K562 (cell line): ENCODE measurements at regions not wholly inside any gene's neighbourhood (a gene's known extent, or its start where the extent isn't known, plus 50 kb on each side); places are given as distances from the start of the nearest gene placed in this dataset.

ENCODE experiments used
- ATAC-seq: fragments of 200-7000 bp; cut with Tn5 transposase; 3 replicates; pipeline ENCODE4 v1.9.1; 2020; ENCODE audit warnings: moderate library complexity
- BruUV-seq: library from RNA; stranded (reverse); fragments of 400-500 nt; replicated peaks from 2 replicates; lab custom pipeline; 2021; lab: Mats Ljungman, UMichigan
- CTCF ChIA-PET: fragments of 300-600 bp; formaldehyde crosslinking; extraction: SDS; loops from one replicate; lab custom pipeline; 2021; ENCODE audit warnings: low intra/inter-chr PET ratio; lab: Yijun Ruan, JAX
- POLR2A ChIA-PET: fragments of 300-600, 350-650 bp; sonication (Branson Sonifier 250); formaldehyde crosslinking; extraction: SDS; loops from one replicate; lab custom pipeline; 2021; ENCODE audit warnings: antibody characterized with exemption, inconsistent platforms; lab: Yijun Ruan, JAX
- DNase-seq, 4 experiments: peaks; one replicate each; pipeline versions ENCODE4 v3.0.0 to v3.0.0-alpha.2; 2011 to 2018; ENCODE audit warnings: low spot score in 3 of 4, mixed read lengths in 3 of 4; ENCODE audit errors: extremely low read depth in 1 of 4
- FAIRE-seq: peaks from 2 replicates; lab custom pipeline; 2011; peaks lifted over from hg19 to GRCh38; lab: Jason Lieb, UNC
- H2AFZ ChIP-seq: 2 replicates; pipeline ENCODE4 v1.6.0; 2011; ENCODE audit warnings: low read depth, low read length, control low read depth, inconsistent platforms
- H3K27ac ChIP-seq: fragments of 200-600 bp; 3 replicates; pipeline ENCODE4 v1.8.0; 2011; ENCODE audit warnings: low read depth, mild to moderate bottlenecking, control low read depth, inconsistent platforms, low read length, moderate library complexity, mixed read lengths; ENCODE audit errors: extremely low read depth
- H3K27me3 ChIP-seq, 2 experiments: fragments of 300-600 bp in 1 of 2; 2 replicates in 1 of 2; 3 replicates in 1 of 2; pipeline versions ENCODE4 v1.6.0 to v1.8.0; 2011; ENCODE audit warnings: inconsistent platforms in 2 of 2, low read length in 2 of 2, mild to moderate bottlenecking in 1 of 2, mixed read lengths in 1 of 2, moderate library complexity in 1 of 2; ENCODE audit not compliant: control insufficient read depth in 2 of 2, insufficient read depth in 2 of 2
- H3K36me3 ChIP-seq: fragments of 300-600 bp; 3 replicates; pipeline ENCODE4 v1.8.0; 2011; ENCODE audit warnings: mild to moderate bottlenecking, low read length, inconsistent platforms; ENCODE audit not compliant: control insufficient read depth, insufficient read depth
- H3K4me1 ChIP-seq, 2 experiments: fragments of 200-600 bp in 1 of 2; replicated peaks in 1 of 2; 2 replicates in 1 of 2; 3 replicates in 1 of 2; pipeline versions ENCODE4 v1.5.1 to v1.8.0; 2011; ENCODE audit warnings: inconsistent platforms in 2 of 2, low read length in 2 of 2, mild to moderate bottlenecking in 1 of 2, mixed read lengths in 1 of 2, moderate library complexity in 1 of 2; ENCODE audit not compliant: control insufficient read depth in 2 of 2, insufficient read depth in 2 of 2
- H3K4me2 ChIP-seq: 2 replicates; pipeline ENCODE4 v1.6.1; 2011; ENCODE audit warnings: low read length, control low read depth, inconsistent platforms, mixed read lengths; ENCODE audit not compliant: insufficient read depth
- H3K4me3 ChIP-seq: fragments of 200-600 bp; sonication (generic), shearing (Covaris generic); 2 replicates; pipeline ENCODE4 v1.5.1; 2016; ENCODE audit warnings: control low read depth, inconsistent platforms
- H3K79me2 ChIP-seq: fragments of 200-600 bp; 3 replicates; pipeline ENCODE4 v1.8.0; 2011; ENCODE audit warnings: low read length, inconsistent platforms; ENCODE audit not compliant: control insufficient read depth, insufficient read depth
- H3K9ac ChIP-seq, 2 experiments: 2 replicates each; pipeline versions ENCODE4 v1.6.0 to v1.6.1; 2011; ENCODE audit warnings: low read depth in 2 of 2, low read length in 2 of 2, control low read depth in 1 of 2, inconsistent platforms in 1 of 2, mild to moderate bottlenecking in 1 of 2, mixed read lengths in 1 of 2; ENCODE audit not compliant: insufficient read depth in 1 of 2
- H3K9me1 ChIP-seq: one replicate; pipeline ENCODE4 v1.6.0; 2011; ENCODE audit warnings: inconsistent platforms, mild to moderate bottlenecking, low read length, moderate library complexity; ENCODE audit not compliant: control insufficient read depth, insufficient read depth
- H3K9me3 ChIP-seq: replicated peaks from 2 replicates; pipeline ENCODE4 v1.5.1; 2011; ENCODE audit warnings: low read depth, low read length, inconsistent platforms; ENCODE audit not compliant: control insufficient read depth, insufficient read depth
- H4K20me1 ChIP-seq: replicated peaks from 2 replicates; pipeline ENCODE4 v1.6.1; 2011; ENCODE audit warnings: low read length, inconsistent platforms, mixed read lengths; ENCODE audit not compliant: control insufficient read depth, insufficient read depth
- KDM2B ChIP-seq: fragments of 250-450 bp; sonication (Bioruptor Pico); IDR thresholded peaks from 2 replicates; pipeline ENCODE4 v1.8.0; 2021; ENCODE audit warnings: mild to moderate bottlenecking, moderate library complexity
- NR2C2 ChIP-seq, 2 experiments: fragments of 200-800 bp in 1 of 2; sonication (Bioruptor generic) in 1 of 2; sonication (generic) in 1 of 2; formaldehyde crosslinking in 1 of 2; IDR thresholded peaks; 2 replicates each; pipeline versions ENCODE4 v1.6.1 to v1.8.0; 2016 to 2022; ENCODE audit warnings: mild to moderate bottlenecking in 1 of 2, missing compliant biosample characterization in 1 of 2, missing genetic modification characterization in 1 of 2, missing genetic modification reagents in 1 of 2
- PURB ChIP-seq: sonication (generic); formaldehyde crosslinking; IDR thresholded peaks from 2 replicates; pipeline ENCODE4 v1.9.0; 2021; ENCODE audit warnings: low read depth, mild to moderate bottlenecking, missing genetic modification reagents
- WGBS: fragments of 100-300 bp; shearing (Covaris generic); methylation state at CpG from one replicate; pipeline ENCODE4 v1.1.6; 2016; ENCODE audit warnings: low coverage, mixed read lengths; ENCODE audit not compliant: insufficient coverage; ENCODE audit errors: missing lambda C conversion rate; 5-methylcytosine and 5-hydroxymethylcytosine counted together
- in situ Hi-C: fragments of 300-500 bp; cut with MboI; formaldehyde crosslinking; loops from 4 replicates; pipeline ENCODE4 v1.15.0; 2018; ENCODE audit warnings: inconsistent platforms, mixed read lengths
- intact Hi-C: fragments of 100-400 bp; cut with micrococcal nuclease; formaldehyde crosslinking; loops from 2 replicates; pipeline ENCODE4 v1.14.2; 2022
- TF ChIP-seq, protein P1 (sequence below), 2 experiments: fragments of 450-650 bp in 1 of 2; sonication (generic) in 1 of 2; formaldehyde crosslinking in 1 of 2; IDR thresholded peaks; 2 replicates each; pipeline versions ENCODE4 v1.7.1 to v1.9.0; 2016 to 2022; ENCODE audit warnings: inconsistent platforms in 1 of 2, mild to moderate bottlenecking in 1 of 2, missing genetic modification reagents in 1 of 2

DNA sequence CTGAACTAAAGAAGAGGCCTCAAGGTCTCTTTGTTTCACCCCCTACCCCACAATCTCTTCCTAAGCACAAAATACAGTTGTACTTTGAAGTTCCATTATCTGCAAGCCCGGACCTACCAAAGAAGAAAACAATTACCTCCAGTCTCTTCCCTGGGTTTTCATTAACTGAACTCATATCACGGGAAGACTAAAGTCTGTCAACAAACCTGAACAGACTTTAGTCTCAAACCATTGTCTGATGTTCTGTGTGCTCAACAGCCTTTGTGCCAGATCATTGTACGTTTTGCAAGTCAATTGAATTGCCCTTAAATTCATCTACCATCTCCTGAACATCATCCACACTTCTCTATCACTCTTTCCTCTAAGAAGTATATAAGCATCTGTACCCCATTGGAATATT lies 1021.9 kb upstream of the CDH2 start:
- CTCF ChIA-PET: no interaction called here
- Histone ChIP-seq H3K9me3 (peaks cover 1% of the 10 kb centered on the region; the same call in 1 of the 2 replicates), H4K20me1 (no peaks in the 10 kb centered on the region), H2AFZ (no peak overlapping the region), H3K4me2 (no peak overlapping the region), H3K4me1 (no peaks in the 10 kb centered on the region), H3K27ac (no peak overlapping the region), H3K79me2 (no peaks in the 10 kb centered on the region)
- POLR2A ChIA-PET: no interaction called here
- ATAC-seq (no peak), DNase-seq (no peak)
- TF ChIP-seq NR2C2 (CRISPR knock-in tag; IDR thresholded peaks at IDR 0.05) (no peak), NR2C2 (tag; IDR thresholded peaks at IDR 0.05) (no peak), PURB (CRISPR knock-in tag) (no peak)
- TF ChIP-seq, all 486 proteins: peak for 0
- intact Hi-C loops: no loop called here
- Histone ChIP-seq H3K9ac (no peak overlapping the region), H3K9me1 (no peaks in the 10 kb centered on the region), H3K4me3 (no peak overlapping the region), H3K36me3 (no peaks in the 10 kb centered on the region), H3K27me3 (no peaks in the 10 kb centered on the region)
- FAIRE-seq: no peak
- in situ Hi-C loops: no loop called here
- 2% methylated on average over 3 of the region's 3 CpGs for WGBS
- no TSS peak for BruUV-seq

DNA sequence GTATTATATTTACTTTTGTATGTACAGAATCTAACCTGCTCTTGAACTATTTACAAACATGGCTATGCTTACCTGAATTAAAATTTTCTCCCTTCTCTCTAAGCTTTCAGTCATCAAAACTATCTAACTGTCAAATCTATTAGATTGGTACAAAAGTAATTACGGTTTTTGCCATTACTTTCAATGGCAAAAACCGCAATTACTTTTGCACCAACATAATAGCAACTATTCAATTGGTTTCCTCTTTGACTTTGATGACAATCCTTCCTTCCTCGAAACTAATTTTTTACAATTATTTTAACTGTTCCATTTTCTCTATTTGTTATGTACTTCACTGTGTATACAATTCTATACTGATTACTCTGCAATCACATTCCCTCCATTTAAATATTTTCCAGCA lies 1019.4 kb upstream of the CDH2 start:
- Histone ChIP-seq H3K4me2 (no peak overlapping the region), H3K9me1 (no peaks in the 10 kb centered on the region), H3K36me3 (no peaks in the 10 kb centered on the region), H3K4me1 (no peaks in the 10 kb centered on the region), H3K9ac (no peak overlapping the region), H4K20me1 (no peaks in the 10 kb centered on the region), H3K79me2 (no peaks in the 10 kb centered on the region), H3K27ac (no peak overlapping the region), H3K27me3 (no peaks in the 10 kb centered on the region), H3K4me3 (no peak overlapping the region), H2AFZ (no peak overlapping the region), H3K9me3 (0 out of 2 replicates have a peak, but pooled peaks cover 1% of the 10 kb centered on the region)
- TF ChIP-seq KDM2B (CRISPR knock-in tag): no peak
- TF ChIP-seq, protein P1, sequence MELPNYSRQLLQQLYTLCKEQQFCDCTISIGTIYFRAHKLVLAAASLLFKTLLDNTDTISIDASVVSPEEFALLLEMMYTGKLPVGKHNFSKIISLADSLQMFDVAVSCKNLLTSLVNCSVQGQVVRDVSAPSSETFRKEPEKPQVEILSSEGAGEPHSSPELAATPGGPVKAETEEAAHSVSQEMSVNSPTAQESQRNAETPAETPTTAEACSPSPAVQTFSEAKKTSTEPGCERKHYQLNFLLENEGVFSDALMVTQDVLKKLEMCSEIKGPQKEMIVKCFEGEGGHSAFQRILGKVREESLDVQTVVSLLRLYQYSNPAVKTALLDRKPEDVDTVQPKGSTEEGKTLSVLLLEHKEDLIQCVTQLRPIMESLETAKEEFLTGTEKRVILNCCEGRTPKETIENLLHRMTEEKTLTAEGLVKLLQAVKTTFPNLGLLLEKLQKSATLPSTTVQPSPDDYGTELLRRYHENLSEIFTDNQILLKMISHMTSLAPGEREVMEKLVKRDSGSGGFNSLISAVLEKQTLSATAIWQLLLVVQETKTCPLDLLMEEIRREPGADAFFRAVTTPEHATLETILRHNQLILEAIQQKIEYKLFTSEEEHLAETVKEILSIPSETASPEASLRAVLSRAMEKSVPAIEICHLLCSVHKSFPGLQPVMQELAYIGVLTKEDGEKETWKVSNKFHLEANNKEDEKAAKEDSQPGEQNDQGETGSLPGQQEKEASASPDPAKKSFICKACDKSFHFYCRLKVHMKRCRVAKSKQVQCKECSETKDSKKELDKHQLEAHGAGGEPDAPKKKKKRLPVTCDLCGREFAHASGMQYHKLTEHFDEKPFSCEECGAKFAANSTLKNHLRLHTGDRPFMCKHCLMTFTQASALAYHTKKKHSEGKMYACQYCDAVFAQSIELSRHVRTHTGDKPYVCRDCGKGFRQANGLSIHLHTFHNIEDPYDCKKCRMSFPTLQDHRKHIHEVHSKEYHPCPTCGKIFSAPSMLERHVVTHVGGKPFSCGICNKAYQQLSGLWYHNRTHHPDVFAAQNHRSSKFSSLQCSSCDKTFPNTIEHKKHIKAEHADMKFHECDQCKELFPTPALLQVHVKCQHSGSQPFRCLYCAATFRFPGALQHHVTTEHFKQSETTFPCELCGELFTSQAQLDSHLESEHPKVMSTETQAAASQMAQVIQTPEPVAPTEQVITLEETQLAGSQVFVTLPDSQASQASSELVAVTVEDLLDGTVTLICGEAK (IDR thresholded peaks at IDR 0.05): peak; percentile 59; the same call in 1 of the 2 replicates
- TF ChIP-seq, protein P1 (CRISPR knock-in tag; IDR thresholded peaks at IDR 0.05): no peak
- ChIA-PET POLR2A (no interaction called here), CTCF (no interaction called here)
- intact Hi-C loops: no loop called here
- in situ Hi-C loops: no loop called here
- FAIRE-seq (no peak), ATAC-seq (no peak), DNase-seq (no peak)
- WGBS: 0% methylated on average over 3 of the region's 3 CpGs
- BruUV-seq: no TSS peak
